OCI-LY3 (cell line): ENCODE measurements at regions not wholly inside any gene's neighbourhood (a gene's known extent, or its start where the extent isn't known, plus 50 kb on each side); places are given as distances from the start of the nearest gene placed in this dataset.

ENCODE experiments used
- EZH2phosphoT487 ChIP-seq: fragments of 200-600 bp; shearing (Covaris generic); IDR thresholded peaks from 2 replicates; pipeline ENCODE4 v1.6.1; 2018; ENCODE audit warnings: antibody characterized with exemption, mixed run types, low read depth
- TF ChIP-seq, protein P1 (sequence below): fragments of 200-600, 300-600 bp; sonication (generic); IDR thresholded peaks from 2 replicates; pipeline ENCODE4 v1.5.1; 2014; ENCODE audit warnings: antibody characterized with exemption, low read length, low read depth

DNA sequence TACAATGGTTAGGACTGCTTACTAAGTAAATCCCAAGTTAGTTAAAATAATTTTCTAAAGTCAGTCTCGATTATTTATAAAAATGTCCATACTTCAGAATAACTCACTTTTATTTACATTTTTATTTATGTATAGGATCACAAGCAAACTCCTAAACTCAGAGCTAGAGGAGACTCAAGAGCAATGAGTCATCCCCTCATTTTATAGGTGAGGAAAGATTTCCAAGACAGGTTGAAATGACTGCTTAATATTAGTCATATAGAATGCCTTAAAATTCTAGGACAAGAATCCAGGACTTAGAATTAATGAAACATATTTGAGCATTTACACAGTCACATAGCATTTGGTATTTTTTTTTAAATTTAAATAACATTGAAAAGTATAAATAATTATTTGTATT lies 983.8 kb downstream of the SI start:
- TF ChIP-seq, protein P1, sequence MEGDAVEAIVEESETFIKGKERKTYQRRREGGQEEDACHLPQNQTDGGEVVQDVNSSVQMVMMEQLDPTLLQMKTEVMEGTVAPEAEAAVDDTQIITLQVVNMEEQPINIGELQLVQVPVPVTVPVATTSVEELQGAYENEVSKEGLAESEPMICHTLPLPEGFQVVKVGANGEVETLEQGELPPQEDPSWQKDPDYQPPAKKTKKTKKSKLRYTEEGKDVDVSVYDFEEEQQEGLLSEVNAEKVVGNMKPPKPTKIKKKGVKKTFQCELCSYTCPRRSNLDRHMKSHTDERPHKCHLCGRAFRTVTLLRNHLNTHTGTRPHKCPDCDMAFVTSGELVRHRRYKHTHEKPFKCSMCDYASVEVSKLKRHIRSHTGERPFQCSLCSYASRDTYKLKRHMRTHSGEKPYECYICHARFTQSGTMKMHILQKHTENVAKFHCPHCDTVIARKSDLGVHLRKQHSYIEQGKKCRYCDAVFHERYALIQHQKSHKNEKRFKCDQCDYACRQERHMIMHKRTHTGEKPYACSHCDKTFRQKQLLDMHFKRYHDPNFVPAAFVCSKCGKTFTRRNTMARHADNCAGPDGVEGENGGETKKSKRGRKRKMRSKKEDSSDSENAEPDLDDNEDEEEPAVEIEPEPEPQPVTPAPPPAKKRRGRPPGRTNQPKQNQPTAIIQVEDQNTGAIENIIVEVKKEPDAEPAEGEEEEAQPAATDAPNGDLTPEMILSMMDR = no peak
- TF ChIP-seq EZH2phosphoT487 = no peak
